CD4-positive, alpha-beta memory T cell (primary cell): ENCODE measurements at regions not wholly inside any gene's neighbourhood (a gene's known extent, or its start where the extent isn't known, plus 50 kb on each side); places are given as distances from the start of the nearest gene placed in this dataset.

ENCODE experiments used
- CTCF ChIA-PET: fragments of 350-600 bp; sonication (Branson Sonifier 250); formaldehyde crosslinking; loops from one replicate; lab custom pipeline; 2021; ENCODE audit warnings: inconsistent platforms; ENCODE audit not compliant: partially characterized antibody; lab: Charles Lee
- POLR2A ChIA-PET: fragments of 350-600 bp; sonication (Branson Sonifier 250); formaldehyde crosslinking; loops from one replicate; lab custom pipeline; 2021; ENCODE audit not compliant: partially characterized antibody; lab: Charles Lee
- DNase-seq, 5 donors: peaks; one replicate each; pipeline versions ENCODE4 v3.0.0 to v3.0.0-alpha.2; 2020 to 2022; ENCODE audit warnings: mixed read lengths in 1 of 5
- H3K27ac ChIP-seq: one replicate; pipeline ENCODE4 v1.7.0; 2013; ENCODE audit warnings: low read depth, low read length
- H3K27me3 ChIP-seq: 2 replicates; pipeline ENCODE4 v1.7.0; 2013; ENCODE audit warnings: mild to moderate bottlenecking, low read length, moderate library complexity; ENCODE audit not compliant: insufficient read depth
- H3K36me3 ChIP-seq: 2 replicates; pipeline ENCODE4 v1.7.0; 2013; ENCODE audit warnings: mild to moderate bottlenecking, low read length, moderate library complexity; ENCODE audit not compliant: insufficient read depth
- H3K4me1 ChIP-seq: 2 replicates; pipeline ENCODE4 v1.7.0; 2013; ENCODE audit warnings: mild to moderate bottlenecking, low read length, moderate library complexity; ENCODE audit not compliant: insufficient read depth
- H3K4me3 ChIP-seq, 2 donors: one replicate each; pipeline ENCODE4 v1.7.0; 2013; ENCODE audit warnings: low read length in 2 of 2, mild to moderate bottlenecking in 1 of 2
- H3K9me3 ChIP-seq, 2 donors: one replicate each; pipeline ENCODE4 v1.7.0; 2013; ENCODE audit warnings: low read length in 2 of 2, control low read depth in 1 of 2; ENCODE audit not compliant: control insufficient read depth in 1 of 2
- H3K27ac Mint-ChIP-seq, 7 donors: one replicate each; pipeline ENCODE4 v1.8.0; 2020 to 2021; ENCODE audit warnings: mixed read lengths in 7 of 7, mild to moderate bottlenecking in 6 of 7, inconsistent platforms in 3 of 7, moderate library complexity in 3 of 7
- H3K27me3 Mint-ChIP-seq, 2 donors: one replicate each; pipeline ENCODE4 v1.8.0; 2020 to 2021; ENCODE audit warnings: mixed read lengths in 2 of 2
- H3K36me3 Mint-ChIP-seq, 2 donors: one replicate each; pipeline ENCODE4 v1.8.0; 2020 to 2021; ENCODE audit warnings: mixed read lengths in 2 of 2, inconsistent platforms in 1 of 2, mild to moderate bottlenecking in 1 of 2
- H3K4me1 Mint-ChIP-seq, 4 donors: one replicate each; pipeline ENCODE4 v1.8.0; 2020 to 2021; ENCODE audit warnings: mixed read lengths in 4 of 4, mild to moderate bottlenecking in 1 of 4
- H3K4me3 Mint-ChIP-seq, 8 donors: one replicate each; pipeline ENCODE4 v1.8.0; 2020 to 2021; ENCODE audit warnings: mixed read lengths in 8 of 8, mild to moderate bottlenecking in 7 of 8, moderate library complexity in 6 of 8, inconsistent platforms in 3 of 8
- H3K9me3 Mint-ChIP-seq, 8 donors: one replicate each; pipeline ENCODE4 v1.8.0; 2020 to 2021; ENCODE audit warnings: mixed read lengths in 8 of 8, mild to moderate bottlenecking in 5 of 8, inconsistent platforms in 3 of 8, moderate library complexity in 1 of 8
- intact Hi-C: fragments of 100-400 bp; cut with micrococcal nuclease; formaldehyde crosslinking; loops from one replicate; pipeline ENCODE4 v1.15.1; 2023

GRCh38 chr13:42466123-42466522 is 107.8 kb upstream of the TNFSF11 start:
- peak in 4 of 5 donors; percentile 11 to 19 (median 14) for DNase-seq
- no peaks in the 10 kb centered on the region for H3K27me3 Mint-ChIP-seq
- ChIA-PET POLR2A (interaction anchor here (0.8 to 1.0 kb wide), 3 partner anchors 71 to 111 kb away, joined by 3 to 4 read pairs (median 4); no protein-coding TSS in a partner anchor), CTCF (interaction anchor here (1.1 to 1.4 kb wide), 2 partner anchors 74 to 132 kb away, joined by 4 read pairs; no protein-coding TSS in a partner anchor)
- H3K4me1 ChIP-seq: peaks cover 26% of the 10 kb centered on the region
- no peak overlapping the region for H3K4me3 ChIP-seq
- peak overlapping the region; percentile 12 to 80 (median 64) for H3K27ac Mint-ChIP-seq
- H3K4me3 Mint-ChIP-seq: peak overlapping the region in 6 of 8 donors; percentile 41 to 72 (median 60)
- peaks cover 17 to 37% (median 30%) of the 10 kb centered on the region in 4 donors for H3K4me1 Mint-ChIP-seq
- no peaks in the 10 kb centered on the region for H3K27me3 ChIP-seq
- peaks cover 0 to 6% of the 10 kb centered on the region in 2 donors for H3K9me3 ChIP-seq
- no peaks in the 10 kb centered on the region for H3K36me3 ChIP-seq
- peaks cover 0 to 6% of the 10 kb centered on the region in 2 donors for H3K36me3 Mint-ChIP-seq
- H3K9me3 Mint-ChIP-seq: peaks cover 0 to 30% (median 16%) of the 10 kb centered on the region in 8 donors
- no peak overlapping the region for H3K27ac ChIP-seq
- intact Hi-C loops: loop anchor here (2.0 to 10.0 kb wide), 2 partner anchors 71 to 111 kb away; no protein-coding TSS in a partner anchor

DNA sequence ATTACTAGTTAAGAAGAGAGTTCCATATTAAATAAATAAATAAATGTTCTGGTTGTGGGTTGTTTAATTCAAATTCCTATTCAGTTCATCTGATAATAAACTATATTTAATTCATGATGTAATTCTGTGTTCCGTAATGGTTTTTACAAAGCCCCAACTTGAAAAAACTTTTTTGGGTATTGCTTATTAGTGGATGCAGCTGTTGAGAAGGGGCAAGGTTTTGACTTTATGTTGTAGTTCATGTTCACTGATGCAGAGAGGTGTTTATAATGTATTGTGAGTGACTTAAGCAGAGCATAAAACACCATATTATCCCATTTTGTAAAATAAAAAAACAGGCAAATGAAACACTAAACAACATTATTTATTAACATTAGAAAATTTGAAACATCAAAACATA is 107.3 kb upstream of the TNFSF11 start:
- Mint-ChIP-seq H3K27me3 (no peaks in the 10 kb centered on the region), H3K4me3 (peak overlapping the region in 4 of 8 donors; percentile 55 to 72 (median 64)), H3K36me3 (peaks cover 0 to 6% of the 10 kb centered on the region in 2 donors), H3K4me1 (peaks cover 17 to 37% (median 30%) of the 10 kb centered on the region in 4 donors), H3K9me3 (peaks cover 0 to 25% (median 11%) of the 10 kb centered on the region in 8 donors), H3K27ac (peak overlapping the region in 4 of 7 donors; percentile 12 to 80 (median 62))
- DNase-seq: no peak
- Histone ChIP-seq H3K4me3 (no peak overlapping the region), H3K27me3 (no peaks in the 10 kb centered on the region), H3K36me3 (no peaks in the 10 kb centered on the region), H3K4me1 (peaks cover 26% of the 10 kb centered on the region), H3K27ac (no peak overlapping the region), H3K9me3 (peaks cover 0 to 2% of the 10 kb centered on the region in 2 donors)
- ChIA-PET CTCF (interaction anchor here (1.4 kb wide), 1 partner anchor 74 kb away, joined by 4 read pairs; no protein-coding TSS in a partner anchor), POLR2A (no interaction called here)
- intact Hi-C loops: loop anchor here (2.0 to 10.0 kb wide), 2 partner anchors 72 to 112 kb away; no protein-coding TSS in a partner anchor

DNA sequence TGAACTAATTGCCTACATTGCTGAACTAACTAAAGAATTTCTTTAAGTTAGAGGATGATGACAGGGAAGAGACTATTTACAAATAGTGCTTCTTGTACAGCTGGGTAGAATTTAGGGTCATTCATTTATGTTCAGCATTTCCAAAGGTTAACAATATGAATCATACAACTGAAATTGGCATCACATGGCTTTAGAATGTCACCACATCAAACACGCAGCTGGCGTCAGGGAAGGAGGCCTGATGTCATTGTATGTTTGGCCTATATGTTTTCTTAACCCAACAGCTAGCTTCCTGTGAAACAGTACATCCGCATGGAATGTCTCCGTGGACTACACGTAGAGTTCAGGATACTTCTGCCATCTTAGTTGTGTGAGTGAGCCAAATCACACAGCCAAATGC is 99.0 kb upstream of the TNFSF11 start:
- Histone ChIP-seq H3K27me3 (no peaks in the 10 kb centered on the region), H3K4me1 (no peaks in the 10 kb centered on the region), H3K4me3 (no peak overlapping the region), H3K9me3 (no peaks in the 10 kb centered on the region), H3K36me3 (no peaks in the 10 kb centered on the region), H3K27ac (no peak overlapping the region)
- POLR2A ChIA-PET: interaction anchor here (1.0 to 1.1 kb wide), 2 partner anchors 78 to 82 kb away, joined by 3 read pairs; no protein-coding TSS in a partner anchor
- H3K36me3 Mint-ChIP-seq: no peaks in the 10 kb centered on the region
- CTCF ChIA-PET: interaction anchor here (1.3 to 2.4 kb wide), 2 partner anchors 120 to 141 kb away, joined by 3 to 8 read pairs; no protein-coding TSS in a partner anchor
- H3K27ac Mint-ChIP-seq: no peak overlapping the region
- peak in 1 of 5 donors; percentile 45 for DNase-seq
- H3K4me1 Mint-ChIP-seq: peaks cover 0 to 6% (median 4%) of the 10 kb centered on the region in 4 donors
- no peaks in the 10 kb centered on the region for H3K27me3 Mint-ChIP-seq
- intact Hi-C loops: no loop called here
- H3K4me3 Mint-ChIP-seq: no peak overlapping the region
- peaks cover 0 to 2% (median 0%) of the 10 kb centered on the region in 8 donors for H3K9me3 Mint-ChIP-seq

GRCh38 chr13:42477596-42478190 is 96.3 kb upstream of the TNFSF11 start:
- no peaks in the 10 kb centered on the region for H3K9me3 ChIP-seq
- Mint-ChIP-seq H3K4me3 (no peak overlapping the region), H3K27me3 (no peaks in the 10 kb centered on the region), H3K27ac (no peak overlapping the region), H3K4me1 (peaks cover 0 to 6% (median 3%) of the 10 kb centered on the region in 4 donors), H3K36me3 (no peaks in the 10 kb centered on the region), H3K9me3 (peaks cover 0 to 2% (median 0%) of the 10 kb centered on the region in 8 donors)
- ChIA-PET POLR2A (interaction anchor here (1.5 kb wide), 2 partner anchors 122 to 144 kb away, joined by 5 read pairs; no protein-coding TSS in a partner anchor), CTCF (interaction anchor here (0.9 to 3.2 kb wide), 17 partner anchors 76 to 253 kb away, joined by 3 to 53 read pairs (median 6); no protein-coding TSS in a partner anchor)
- intact Hi-C loops: loop anchor here (1.0 kb wide), 2 partner anchors 123 to 143 kb away; no protein-coding TSS in a partner anchor
- H3K27ac ChIP-seq: no peak overlapping the region
- H3K36me3 ChIP-seq: no peaks in the 10 kb centered on the region
- DNase-seq: no peak
- H3K27me3 ChIP-seq: no peaks in the 10 kb centered on the region
- H3K4me1 ChIP-seq: no peaks in the 10 kb centered on the region
- no peak overlapping the region for H3K4me3 ChIP-seq

- CTCF ChIA-PET: interaction anchor here (0.6 to 3.2 kb wide), 21 partner anchors 15 to 295 kb away, joined by 3 to 53 read pairs (median 5); no protein-coding TSS in a partner anchor
- Mint-ChIP-seq H3K4me3 (no peak overlapping the region), H3K27me3 (no peaks in the 10 kb centered on the region), H3K9me3 (peaks cover 0 to 2% (median 0%) of the 10 kb centered on the region in 8 donors), H3K36me3 (no peaks in the 10 kb centered on the region), H3K4me1 (peaks cover 0 to 6% (median 3%) of the 10 kb centered on the region in 4 donors), H3K27ac (peak overlapping the region in 1 of 7 donors; percentile 20)
- peak in 2 of 5 donors; percentile 5 to 11 for DNase-seq
- Histone ChIP-seq H3K36me3 (no peaks in the 10 kb centered on the region), H3K9me3 (no peaks in the 10 kb centered on the region), H3K27me3 (no peaks in the 10 kb centered on the region), H3K4me1 (no peaks in the 10 kb centered on the region), H3K4me3 (no peak overlapping the region), H3K27ac (no peak overlapping the region)
- intact Hi-C loops: loop anchor here (1.0 kb wide), 2 partner anchors 124 to 144 kb away; no protein-coding TSS in a partner anchor
- POLR2A ChIA-PET: interaction anchor here (1.0 to 1.5 kb wide), 2 partner anchors 15 to 145 kb away, joined by 3 to 5 read pairs; no protein-coding TSS in a partner anchor
Measured at GRCh38 chr13:42478531-42479156, 95.3 kb upstream of the TNFSF11 start.

- CTCF ChIA-PET: no interaction called here
Measured at GRCh38 chr13:42484386-42484785, 89.6 kb upstream of the TNFSF11 start.

More at GRCh38 chr13:42484386-42484785, 89.6 kb upstream of the TNFSF11 start:
- Histone ChIP-seq H3K27me3 (no peaks in the 10 kb centered on the region), H3K36me3 (no peaks in the 10 kb centered on the region), H3K27ac (no peak overlapping the region), H3K9me3 (no peaks in the 10 kb centered on the region), H3K4me1 (no peaks in the 10 kb centered on the region), H3K4me3 (no peak overlapping the region)
- POLR2A ChIA-PET: no interaction called here
- Mint-ChIP-seq H3K27ac (no peak overlapping the region), H3K4me3 (no peak overlapping the region), H3K36me3 (no peaks in the 10 kb centered on the region), H3K27me3 (no peaks in the 10 kb centered on the region), H3K9me3 (peaks cover 0 to 2% (median 0%) of the 10 kb centered on the region in 8 donors), H3K4me1 (no peaks in the 10 kb centered on the region)
- DNase-seq: no peak
- intact Hi-C loops: no loop called here
